HG03060 (cell line): ENCODE measurements at regions not wholly inside any gene's neighbourhood (a gene's known extent, or its start where the extent isn't known, plus 50 kb on each side); places are given as distances from the start of the nearest gene placed in this dataset.
"Not testable (repeated sequence)": the region's sequence is repeated elsewhere in the genome, so short reads cannot be mapped to it uniquely, and the experiment has no call there.

Experiments used
- ATAC-seq: cut with Tn5 transposase; IDR thresholded peaks from one replicate; pipeline ENCODE4 v1.9.1; 2021; ENCODE audit warnings: low read depth, moderate number of reproducible peaks; ENCODE audit not compliant: unreplicated experiment

- no peak for ATAC-seq
These were observed 143.9 kb downstream of the MAIP1 start for GRCh38 chr2:200099256-200099655.

DNA sequence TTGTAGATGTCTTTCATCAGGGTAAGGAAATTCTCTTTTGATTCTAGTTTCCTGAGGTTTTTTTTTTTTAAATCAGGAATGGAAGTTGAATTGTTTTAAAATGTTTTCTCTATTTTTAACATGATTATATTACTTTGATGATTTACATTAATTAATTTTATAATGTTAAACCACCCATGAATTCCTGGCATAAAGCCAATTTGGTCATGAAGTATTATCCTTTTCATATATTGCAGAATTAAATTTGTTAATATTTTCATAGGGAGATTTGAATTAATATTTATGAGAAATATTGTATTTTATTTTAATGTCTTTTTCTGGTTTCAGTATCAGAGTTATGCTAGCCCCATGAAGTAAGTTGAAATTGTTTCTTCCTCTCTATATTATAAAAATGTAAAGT lies 144.6 kb downstream of the MAIP1 start:
- no peak for ATAC-seq

DNA sequence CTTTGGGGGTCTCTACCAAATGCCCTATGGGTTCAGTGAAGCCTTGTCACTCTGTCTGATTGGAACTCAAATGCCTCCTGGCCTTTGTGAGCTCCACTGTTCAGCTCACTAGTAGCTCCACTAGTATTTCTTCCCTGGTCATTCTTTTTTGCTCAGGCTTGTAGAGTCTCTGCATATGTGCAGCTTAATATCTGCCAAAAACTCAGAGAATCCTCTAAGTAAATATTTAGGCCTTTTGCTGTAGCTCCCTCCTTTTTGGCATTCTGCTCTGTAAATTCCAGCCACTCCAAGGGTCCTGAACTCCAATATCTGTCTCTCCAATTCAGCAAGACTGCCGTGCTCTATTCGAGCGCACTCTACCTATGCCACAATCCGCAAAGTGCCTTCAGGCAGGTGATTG lies 146.5 kb downstream of the MAIP1 start:
- ATAC-seq = no peak

- ATAC-seq = no peak
These were observed 147.6 kb downstream of the MAIP1 start for GRCh38 chr2:200102971-200103370.

- ATAC-seq = no peak
These were observed 148.6 kb downstream of the MAIP1 start for GRCh38 chr2:200104015-200104414.

GRCh38 chr2:200107514-200108217 lies 152.3 kb downstream of the MAIP1 start:
- no peak for ATAC-seq

DNA sequence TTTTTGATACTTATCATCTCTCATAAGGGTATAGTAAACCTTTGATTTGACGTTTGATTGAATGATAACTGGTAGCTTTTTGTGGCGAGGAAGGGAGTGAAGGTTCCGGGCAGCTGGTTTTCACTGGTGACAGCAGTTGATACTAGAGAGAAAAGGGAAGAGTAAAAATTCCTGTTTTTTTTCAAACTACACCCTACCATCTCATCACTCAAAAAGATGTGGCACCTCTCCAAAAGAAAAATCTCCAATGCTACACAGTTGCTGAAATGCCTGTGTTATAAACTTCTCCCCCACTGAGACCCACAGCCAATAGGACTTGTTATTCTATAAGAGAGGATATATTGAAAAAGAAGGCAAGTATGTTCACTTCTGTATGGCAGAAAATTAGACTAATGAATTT lies 154.0 kb downstream of the MAIP1 start:
- no peak for ATAC-seq

- ATAC-seq = no peak
These were observed 155.0 kb downstream of the MAIP1 start for GRCh38 chr2:200110381-200110780.

- not testable (repeated sequence) for ATAC-seq
These were observed 157.8 kb downstream of the MAIP1 start for GRCh38 chr2:200113016-200113799.

- ATAC-seq = no peak
These were observed 163.9 kb downstream of the MAIP1 start for GRCh38 chr2:200119236-200119635.

DNA sequence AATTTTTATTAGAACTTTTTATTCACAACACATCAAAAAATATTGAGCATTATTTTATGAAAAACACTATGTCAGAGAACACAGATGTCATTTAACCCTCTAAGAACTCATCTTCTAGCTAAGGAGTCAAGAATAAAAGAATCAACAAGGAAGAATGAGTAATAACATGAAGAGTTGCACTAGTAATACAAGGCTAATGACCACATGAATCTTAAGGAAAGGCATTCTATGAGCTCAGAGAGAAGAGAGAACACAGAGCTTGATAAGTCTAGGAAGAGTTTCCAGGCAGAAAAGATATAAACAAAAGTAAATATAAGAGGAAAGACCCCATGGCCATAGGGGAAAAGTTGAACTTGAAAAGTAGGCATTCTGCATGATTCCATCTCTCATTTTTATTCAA lies 166.5 kb downstream of the MAIP1 start:
- no peak for ATAC-seq

GRCh38 chr2:200122683-200123082 lies 167.3 kb downstream of the MAIP1 start:
- ATAC-seq = no peak

GRCh38 chr2:200124665-200125368 lies 169.4 kb downstream of the MAIP1 start:
- not testable (repeated sequence) for ATAC-seq

- ATAC-seq = no peak
These were observed 170.3 kb downstream of the MAIP1 start for GRCh38 chr2:200125444-200126284.

DNA sequence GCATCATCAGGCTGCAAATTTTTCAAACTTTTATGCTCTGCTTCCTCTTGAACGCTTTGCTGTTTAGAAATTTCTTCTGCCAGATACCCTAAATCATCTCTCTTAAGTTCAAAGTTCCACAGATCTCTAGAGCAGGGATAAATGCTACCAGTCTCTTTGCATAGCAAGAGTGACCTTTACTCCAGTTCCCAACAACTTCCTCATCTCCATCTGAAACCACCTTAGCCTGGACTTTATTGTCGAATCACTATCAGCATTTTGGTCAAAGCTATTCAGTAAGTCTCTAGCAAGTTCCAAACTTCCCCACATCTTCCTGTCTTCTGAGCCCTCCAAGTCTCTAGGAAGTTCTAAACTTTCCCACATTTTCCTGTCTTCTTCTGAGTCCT lies 170.9 kb downstream of the MAIP1 start:
- ATAC-seq = not testable (repeated sequence)

- ATAC-seq = not testable (repeated sequence)
These were observed 171.3 kb downstream of the MAIP1 start for GRCh38 chr2:200126680-200127079.

- ATAC-seq = no peak
These were observed 172.5 kb downstream of the MAIP1 start for GRCh38 chr2:200127848-200128247.

DNA sequence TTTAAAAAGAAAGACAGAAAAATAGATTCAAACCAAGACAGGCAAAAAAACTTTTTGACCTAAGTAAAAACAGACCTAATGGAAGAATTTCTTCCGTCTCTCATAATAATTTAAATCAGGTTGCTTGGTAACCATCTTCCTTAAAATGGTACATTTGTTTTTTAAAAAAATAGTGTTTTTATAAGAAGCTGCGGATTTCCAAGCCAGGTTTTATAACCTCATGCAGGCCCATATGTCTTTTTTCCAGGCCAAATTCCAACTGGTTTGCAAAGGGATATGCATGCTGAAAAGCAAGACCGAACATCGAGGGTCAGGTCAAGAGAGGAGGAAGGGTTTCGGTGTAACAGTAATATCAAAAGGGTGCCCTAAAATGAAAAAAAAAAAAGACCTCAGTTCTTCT lies 172.9 kb downstream of the MAIP1 start:
- ATAC-seq = no peak

DNA sequence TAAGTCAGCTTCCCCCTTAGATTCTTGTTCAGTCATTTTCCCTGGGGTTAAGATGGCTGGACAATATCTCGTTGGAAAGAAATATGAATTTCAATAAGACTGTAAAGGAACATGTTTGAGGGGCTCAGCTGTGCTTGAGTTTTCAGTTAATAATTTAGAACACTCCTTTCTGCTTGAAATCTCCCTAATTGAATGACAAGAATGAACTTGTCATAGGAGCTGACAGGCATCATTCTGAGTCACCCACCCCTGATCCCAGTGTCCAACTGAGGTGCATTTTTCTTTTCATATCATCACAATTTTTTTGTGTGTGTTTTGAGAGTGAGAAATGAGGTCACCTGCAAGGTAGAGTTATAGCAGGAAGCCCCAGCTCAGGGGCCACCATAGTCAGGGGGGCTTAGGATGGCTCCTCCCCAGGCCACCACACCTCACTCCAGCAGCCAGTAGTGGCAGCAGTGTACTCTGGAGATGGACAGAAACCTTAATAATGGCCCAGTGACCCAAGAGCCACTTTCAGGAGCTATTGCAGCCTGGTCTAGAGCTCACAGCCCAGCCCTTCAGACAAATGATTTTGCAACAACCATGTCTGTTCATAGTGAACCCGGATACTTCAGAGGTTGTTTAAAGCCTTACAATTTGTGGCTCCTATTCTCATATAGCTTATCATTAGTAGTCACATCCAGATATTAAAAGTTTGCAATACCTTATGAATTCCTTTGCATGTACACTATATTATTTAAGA lies 174.5 kb downstream of the MAIP1 start:
- no peak for ATAC-seq

- ATAC-seq = no peak
These were observed 175.4 kb downstream of the MAIP1 start for GRCh38 chr2:200130762-200131166.
